Kidney tubule cell (primary cell): ENCODE measurements at regions not wholly inside any gene's neighbourhood (a gene's known extent, or its start where the extent isn't known, plus 50 kb on each side); places are given as distances from the start of the nearest gene placed in this dataset.
"Not testable (repeated sequence)": the region's sequence is repeated elsewhere in the genome, so short reads cannot be mapped to it uniquely, and the experiment has no call there.

ENCODE experiments used
- DNase-seq: peaks from one replicate; pipeline ENCODE4 v3.0.0-alpha.2; 2018; ENCODE audit warnings: low spot score

- no peak for DNase-seq
Observed at GRCh38 chr22:22717664-22718063, 73.2 kb downstream of the GGTLC2 start.

- peak; percentile 33 for DNase-seq
Observed at GRCh38 chr22:22720201-22720723, 75.8 kb downstream of the GGTLC2 start.

- DNase-seq, result peak; percentile 42
Observed at GRCh38 chr22:22720724-22721261, 76.4 kb downstream of the GGTLC2 start.

- DNase-seq, result peak; percentile 81
Observed at GRCh38 chr22:22721681-22722354, 77.4 kb downstream of the GGTLC2 start.

- DNase-seq, result peak; percentile 16
Observed at GRCh38 chr22:22728382-22728781, 84.0 kb downstream of the GGTLC2 start.

GRCh38 chr22:22730655-22731373, 86.4 kb downstream of the GGTLC2 start:
- DNase-seq, result peak; percentile 44

- no peak for DNase-seq
Observed at GRCh38 chr22:22731374-22731676, 86.9 kb downstream of the GGTLC2 start.

GRCh38 chr22:22733006-22733405, 88.6 kb downstream of the GGTLC2 start:
- DNase-seq, result not testable (repeated sequence)

GRCh38 chr22:22733881-22734373, 89.5 kb downstream of the GGTLC2 start:
- DNase-seq, result no peak

GRCh38 chr22:22734395-22735272, 90.2 kb downstream of the GGTLC2 start:
- not testable (repeated sequence) for DNase-seq

- not testable (repeated sequence) for DNase-seq
Observed at GRCh38 chr22:22735276-22735675, 90.9 kb downstream of the GGTLC2 start.

- DNase-seq, result no peak
Observed at GRCh38 chr22:22735695-22736611, 91.5 kb downstream of the GGTLC2 start.

GRCh38 chr22:22737590-22737989, 93.2 kb downstream of the GGTLC2 start:
- DNase-seq, result no peak

GRCh38 chr22:22738959-22739585, 94.7 kb downstream of the GGTLC2 start:
- no peak for DNase-seq

GRCh38 chr22:22740560-22741276, 96.3 kb downstream of the GGTLC2 start:
- DNase-seq, result no peak

- no peak for DNase-seq
Observed at GRCh38 chr22:22741843-22742242, 97.4 kb downstream of the GGTLC2 start.

- no peak for DNase-seq
Observed at GRCh38 chr22:22742641-22743040, 98.2 kb downstream of the GGTLC2 start.

GRCh38 chr22:22743128-22743760, 98.8 kb downstream of the GGTLC2 start:
- DNase-seq, result no peak
